T-helper 2 cell treated with Interferon-gamma antibody and Interleukin-4, amounts not matched to agents 5 μg/mL and 100 μg/mL, for 36 hours (primary cell): ENCODE measurements at regions not wholly inside any gene's neighbourhood (a gene's known extent, or its start where the extent isn't known, plus 50 kb on each side); places are given as distances from the start of the nearest gene placed in this dataset.
A peak's percentile ranks its signal among the peaks of the same experiment; 100 is the strongest.

Source experiments
- DNase-seq: peaks from one replicate; pipeline ENCODE4 v3.0.0; 2021; ENCODE audit warnings: low spot score
- H3K27ac Mint-ChIP-seq: one replicate; pipeline ENCODE4 v1.8.0; 2021; ENCODE audit warnings: mild to moderate bottlenecking, mixed read lengths
- H3K27me3 Mint-ChIP-seq: one replicate; pipeline ENCODE4 v1.8.0; 2021; ENCODE audit warnings: low read depth, mixed read lengths
- H3K36me3 Mint-ChIP-seq: one replicate; pipeline ENCODE4 v1.8.0; 2021; ENCODE audit warnings: low read depth, mixed read lengths
- H3K4me1 Mint-ChIP-seq: one replicate; pipeline ENCODE4 v1.8.0; 2021; ENCODE audit warnings: low read depth, mixed read lengths
- H3K4me3 Mint-ChIP-seq: one replicate; pipeline ENCODE4 v1.8.0; 2022; ENCODE audit warnings: mild to moderate bottlenecking, moderate library complexity, mixed read lengths
- H3K9me3 Mint-ChIP-seq: one replicate; pipeline ENCODE4 v1.8.0; 2021; ENCODE audit warnings: mixed read lengths

DNA sequence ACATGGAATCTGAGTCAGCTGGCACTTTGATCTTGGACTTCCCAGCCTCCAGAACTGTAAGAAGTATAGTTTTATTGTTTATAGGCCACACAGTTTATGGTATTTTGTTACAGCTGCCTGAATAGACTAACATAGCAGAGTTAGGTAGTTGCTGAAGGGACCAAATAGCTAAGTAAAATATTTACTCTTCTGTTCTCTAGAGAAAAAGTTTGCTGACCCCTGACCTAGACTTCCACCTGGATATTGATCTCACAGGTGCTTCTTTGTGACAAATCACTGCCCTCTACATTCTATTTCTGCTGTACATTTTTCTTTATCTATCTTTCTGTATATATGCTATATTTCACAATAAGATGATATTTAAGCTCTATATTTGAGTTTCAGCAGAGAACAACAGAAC, 212.5 kb downstream of the CSNK2A3 start:
- Mint-ChIP-seq H3K4me1 (peaks cover 10% of the 10 kb centered on the region), H3K9me3 (no peaks in the 10 kb centered on the region), H3K4me3 (no peak overlapping the region), H3K27ac (no peak overlapping the region), H3K27me3 (no peaks in the 10 kb centered on the region), H3K36me3 (no peaks in the 10 kb centered on the region)
- no peak for DNase-seq

DNA sequence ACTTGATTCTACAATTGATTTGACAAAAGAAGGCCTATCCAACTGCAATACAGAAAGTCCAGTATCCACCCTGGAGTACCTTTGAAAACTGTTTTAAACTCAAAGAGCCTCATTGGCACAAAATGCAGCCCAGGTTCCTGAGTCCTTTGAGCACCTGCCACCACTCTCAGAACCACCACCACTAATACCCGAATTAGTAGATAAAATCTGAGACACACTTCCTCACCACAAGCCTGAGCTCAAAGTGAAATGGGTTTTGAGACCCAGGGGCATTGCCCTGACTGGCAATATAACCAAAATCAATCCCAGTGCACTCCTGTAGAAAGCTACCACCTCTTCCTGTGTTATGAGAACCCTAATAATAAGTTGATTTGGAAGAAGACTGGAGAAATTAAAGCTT, 215.7 kb downstream of the CSNK2A3 start:
- no peaks in the 10 kb centered on the region for H3K36me3 Mint-ChIP-seq
- H3K27ac Mint-ChIP-seq, result no peak overlapping the region
- no peak for DNase-seq
- H3K4me3 Mint-ChIP-seq, result no peak overlapping the region
- H3K4me1 Mint-ChIP-seq, result peaks cover 10% of the 10 kb centered on the region
- H3K9me3 Mint-ChIP-seq, result no peaks in the 10 kb centered on the region
- H3K27me3 Mint-ChIP-seq, result peaks cover 15% of the 10 kb centered on the region

DNA sequence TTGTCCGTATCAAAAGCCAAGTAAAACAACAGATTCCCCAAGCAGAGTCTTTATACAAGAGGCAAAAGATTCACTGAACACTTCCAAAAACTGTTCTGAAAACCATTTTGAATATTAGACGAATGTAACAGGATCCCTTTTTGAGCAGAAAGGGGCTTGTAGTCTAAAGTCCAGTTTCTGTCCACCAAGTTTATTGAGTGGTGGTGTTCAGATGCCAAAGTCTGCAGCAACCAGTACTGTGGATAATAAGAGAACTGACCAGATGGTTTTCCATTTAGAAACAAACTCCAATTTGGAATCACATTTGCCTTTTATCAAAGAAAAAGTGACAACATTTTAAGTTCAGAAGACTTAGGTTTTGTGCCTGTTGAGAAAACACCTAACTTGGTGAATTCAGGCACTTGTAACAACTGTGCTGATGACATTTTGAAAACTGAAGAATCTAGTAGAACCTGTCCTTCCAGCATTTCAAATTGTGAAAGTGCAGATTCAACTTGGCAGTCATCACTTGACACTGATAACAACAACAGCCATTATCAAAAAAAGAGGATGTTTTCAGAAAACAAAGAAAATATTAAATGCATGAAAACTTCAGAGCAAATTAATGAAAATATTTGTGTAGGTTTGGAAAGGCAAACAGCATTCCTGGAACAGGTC, 217.1 kb downstream of the CSNK2A3 start:
- Mint-ChIP-seq H3K4me3 (no peak overlapping the region), H3K36me3 (no peaks in the 10 kb centered on the region), H3K27me3 (peaks cover 19% of the 10 kb centered on the region), H3K9me3 (no peaks in the 10 kb centered on the region), H3K27ac (no peak overlapping the region), H3K4me1 (peaks cover 10% of the 10 kb centered on the region)
- no peak for DNase-seq

DNA sequence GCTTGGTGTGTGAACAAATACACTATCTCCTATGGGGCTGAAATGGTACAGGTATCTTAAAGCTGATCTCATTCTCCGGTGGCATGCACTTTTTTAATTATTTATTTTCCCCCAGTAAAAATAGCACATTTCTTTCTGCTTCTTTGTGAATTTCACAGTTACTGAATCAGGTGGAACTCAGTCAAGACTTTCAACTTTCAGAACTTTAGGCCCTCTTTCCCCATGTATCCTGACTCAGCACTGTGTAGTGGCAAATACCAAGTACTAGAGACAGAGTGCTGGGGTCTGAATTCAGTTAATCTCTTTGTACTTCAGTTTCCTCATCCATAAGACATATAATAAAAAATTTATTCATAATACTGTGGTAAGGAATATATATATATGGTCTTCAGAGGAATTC, 223.9 kb downstream of the CSNK2A3 start:
- H3K4me1 Mint-ChIP-seq, result no peaks in the 10 kb centered on the region
- H3K27ac Mint-ChIP-seq, result no peak overlapping the region
- H3K36me3 Mint-ChIP-seq, result no peaks in the 10 kb centered on the region
- no peaks in the 10 kb centered on the region for H3K9me3 Mint-ChIP-seq
- DNase-seq, result no peak
- H3K27me3 Mint-ChIP-seq, result peaks cover 38% of the 10 kb centered on the region
- H3K4me3 Mint-ChIP-seq, result no peak overlapping the region

DNA sequence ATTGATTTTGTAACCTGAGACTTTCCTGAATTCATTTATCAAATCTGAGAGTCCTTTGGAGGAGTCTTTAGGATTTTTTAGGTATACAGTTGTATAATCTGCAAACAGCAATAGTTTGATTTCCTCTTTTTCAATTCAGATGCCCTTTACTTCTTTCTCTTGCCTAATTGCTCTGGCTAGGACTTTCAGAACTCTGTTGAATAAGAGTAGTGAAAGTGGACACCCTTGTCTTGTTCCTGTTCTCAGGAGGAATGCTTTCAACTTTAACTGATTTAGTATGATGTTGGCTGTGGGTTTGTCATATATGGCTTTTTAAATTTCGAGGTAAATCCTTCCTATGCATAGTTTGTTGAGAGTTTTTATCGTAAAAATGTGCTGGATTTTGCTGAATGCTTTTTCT, 227.4 kb downstream of the CSNK2A3 start:
- Mint-ChIP-seq H3K4me1 (no peaks in the 10 kb centered on the region), H3K27me3 (peaks cover 22% of the 10 kb centered on the region), H3K27ac (no peak overlapping the region), H3K4me3 (no peak overlapping the region), H3K9me3 (no peaks in the 10 kb centered on the region), H3K36me3 (no peaks in the 10 kb centered on the region)
- DNase-seq, result no peak

GRCh38 chr11:11122749-11123148, 230.3 kb downstream of the CSNK2A3 start:
- Mint-ChIP-seq H3K9me3 (no peaks in the 10 kb centered on the region), H3K4me1 (no peaks in the 10 kb centered on the region), H3K27me3 (peaks cover 10% of the 10 kb centered on the region), H3K4me3 (no peak overlapping the region), H3K27ac (no peak overlapping the region), H3K36me3 (no peaks in the 10 kb centered on the region)
- DNase-seq, result no peak

- no peaks in the 10 kb centered on the region for H3K9me3 Mint-ChIP-seq
- H3K4me3 Mint-ChIP-seq, result no peak overlapping the region
- DNase-seq, result no peak
- no peak overlapping the region for H3K27ac Mint-ChIP-seq
- H3K36me3 Mint-ChIP-seq, result no peaks in the 10 kb centered on the region
- no peaks in the 10 kb centered on the region for H3K4me1 Mint-ChIP-seq
- H3K27me3 Mint-ChIP-seq, result peaks cover 14% of the 10 kb centered on the region
Observed at GRCh38 chr11:11119917-11120316, 233.1 kb downstream of the CSNK2A3 start.

DNA sequence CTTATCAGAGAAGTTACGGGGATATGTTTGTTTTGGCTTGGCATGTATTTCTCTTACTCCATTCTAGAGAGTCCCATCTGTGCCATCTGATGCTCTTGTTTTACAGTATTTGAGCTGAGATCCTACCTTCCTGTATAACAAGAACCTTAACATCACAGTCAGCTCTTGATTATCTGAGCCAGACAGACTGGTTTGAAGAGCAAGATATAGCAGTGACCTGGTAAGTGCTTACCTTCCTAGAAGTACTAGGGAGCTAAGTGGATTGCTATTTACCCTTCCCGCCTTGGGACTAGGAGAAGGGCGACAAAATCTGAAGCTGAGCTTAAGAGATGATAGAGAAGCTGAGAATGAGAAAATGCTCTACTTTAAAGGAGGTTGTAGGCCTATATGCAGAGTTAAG, 235.3 kb downstream of the CSNK2A3 start:
- peaks cover 8% of the 10 kb centered on the region for H3K27me3 Mint-ChIP-seq
- DNase-seq, result no peak
- no peaks in the 10 kb centered on the region for H3K4me1 Mint-ChIP-seq
- H3K27ac Mint-ChIP-seq, result no peak overlapping the region
- no peak overlapping the region for H3K4me3 Mint-ChIP-seq
- no peaks in the 10 kb centered on the region for H3K9me3 Mint-ChIP-seq
- H3K36me3 Mint-ChIP-seq, result no peaks in the 10 kb centered on the region

GRCh38 chr11:11115475-11115874, 237.6 kb downstream of the CSNK2A3 start:
- no peak for DNase-seq
- H3K9me3 Mint-ChIP-seq, result no peaks in the 10 kb centered on the region
- no peaks in the 10 kb centered on the region for H3K4me1 Mint-ChIP-seq
- peaks cover 14% of the 10 kb centered on the region for H3K27me3 Mint-ChIP-seq
- no peak overlapping the region for H3K4me3 Mint-ChIP-seq
- no peaks in the 10 kb centered on the region for H3K36me3 Mint-ChIP-seq
- H3K27ac Mint-ChIP-seq, result peak overlapping the region; percentile 1

GRCh38 chr11:11113626-11114025, 239.4 kb downstream of the CSNK2A3 start:
- Mint-ChIP-seq H3K36me3 (no peaks in the 10 kb centered on the region), H3K27me3 (peaks cover 14% of the 10 kb centered on the region), H3K4me1 (no peaks in the 10 kb centered on the region), H3K4me3 (no peak overlapping the region), H3K9me3 (no peaks in the 10 kb centered on the region), H3K27ac (no peak overlapping the region)
- DNase-seq, result no peak

GRCh38 chr11:11108026-11108425, 245.0 kb downstream of the CSNK2A3 start:
- Mint-ChIP-seq H3K27me3 (peaks cover 11% of the 10 kb centered on the region), H3K27ac (no peak overlapping the region), H3K9me3 (no peaks in the 10 kb centered on the region), H3K4me1 (no peaks in the 10 kb centered on the region), H3K36me3 (no peaks in the 10 kb centered on the region), H3K4me3 (no peak overlapping the region)
- DNase-seq, result no peak

DNA sequence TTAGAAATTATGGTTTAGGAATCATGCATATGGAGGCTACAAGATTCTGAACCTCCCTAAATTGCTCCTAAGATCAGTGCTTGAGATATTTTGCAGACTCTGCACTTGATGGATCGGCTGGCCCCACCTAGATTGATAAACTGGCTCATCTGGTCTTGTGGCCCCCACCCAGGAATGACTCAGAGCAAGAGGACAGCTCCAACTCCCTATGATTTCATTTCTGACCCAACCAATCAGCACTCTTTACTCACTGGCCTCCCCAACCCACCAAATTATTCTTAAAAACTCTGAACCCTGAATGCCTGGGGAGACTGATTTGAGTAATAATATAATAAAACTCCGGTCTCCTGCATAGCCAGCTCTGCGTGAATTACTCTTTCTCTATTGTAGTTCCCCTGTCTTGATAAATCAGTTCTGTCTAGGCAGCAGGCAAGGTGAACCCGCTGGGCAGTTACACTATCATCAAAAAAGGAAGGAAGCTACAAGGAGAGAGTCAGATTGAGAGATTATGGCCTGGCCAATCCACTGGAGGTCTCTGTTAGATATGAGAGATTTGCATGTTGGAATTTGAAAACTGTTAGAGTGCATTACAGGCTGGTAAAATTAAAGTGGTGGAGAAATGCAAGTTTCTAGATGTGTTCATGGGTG, 245.8 kb downstream of the CSNK2A3 start:
- no peak overlapping the region for H3K4me3 Mint-ChIP-seq
- H3K27ac Mint-ChIP-seq, result no peak overlapping the region
- peaks cover 11% of the 10 kb centered on the region for H3K27me3 Mint-ChIP-seq
- no peaks in the 10 kb centered on the region for H3K4me1 Mint-ChIP-seq
- no peaks in the 10 kb centered on the region for H3K9me3 Mint-ChIP-seq
- no peak for DNase-seq
- H3K36me3 Mint-ChIP-seq, result no peaks in the 10 kb centered on the region

DNA sequence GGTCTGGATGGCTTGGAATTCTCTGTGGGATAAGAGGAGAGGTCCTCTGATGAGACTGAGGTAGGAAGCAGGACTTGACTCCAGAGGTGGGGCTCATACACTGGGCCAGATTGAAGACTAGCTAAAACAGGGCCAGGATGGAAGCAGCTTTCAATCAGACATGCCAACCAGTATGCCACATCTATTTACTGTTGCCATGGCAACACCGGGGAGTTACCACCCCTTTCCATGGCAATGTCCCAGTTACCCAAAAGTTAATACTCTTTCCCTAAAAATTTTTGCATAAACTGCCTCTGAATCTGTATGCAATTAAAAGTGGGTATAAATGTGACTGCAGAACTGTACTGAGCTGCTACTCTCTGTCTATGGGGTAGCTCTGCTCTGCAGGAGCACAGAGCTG, 247.5 kb upstream of the ZBED5 start:
- Mint-ChIP-seq H3K27me3 (peaks cover 8% of the 10 kb centered on the region), H3K4me3 (no peak overlapping the region), H3K36me3 (no peaks in the 10 kb centered on the region), H3K27ac (no peak overlapping the region), H3K4me1 (no peaks in the 10 kb centered on the region), H3K9me3 (no peaks in the 10 kb centered on the region)
- DNase-seq, result no peak

GRCh38 chr11:11095831-11096723, 238.2 kb upstream of the ZBED5 start:
- Mint-ChIP-seq H3K27ac (no peak overlapping the region), H3K4me1 (peaks cover 3% of the 10 kb centered on the region), H3K4me3 (no peak overlapping the region), H3K36me3 (no peaks in the 10 kb centered on the region), H3K9me3 (peaks cover 1% of the 10 kb centered on the region), H3K27me3 (peaks cover 12% of the 10 kb centered on the region)
- DNase-seq, result no peak
